Esophagus muscularis mucosa (tissue), 4 donors: ENCODE measurements at regions not wholly inside any gene's neighbourhood (a gene's known extent, or its start where the extent isn't known, plus 50 kb on each side); places are given as distances from the start of the nearest gene placed in this dataset.

ENCODE experiments used
- DNase-seq: peaks from one replicate; pipeline ENCODE4 v3.0.0-alpha.2; 2017; ENCODE audit errors: extremely low spot score
- H3K27ac ChIP-seq, 4 donors: fragments of 200-600 bp; sonication (generic); replicated peaks in 1 of 4; 1 replicate in 3 of 4; 2 replicates in 1 of 4; pipeline ENCODE4 v1.5.1; 2016 to 2019; ENCODE audit warnings: mild to moderate bottlenecking in 1 of 4
- H3K27me3 ChIP-seq, 4 donors: fragments of 200-600 bp; sonication (generic); one replicate each; pipeline versions ENCODE4 v1.5.1 to v1.6.0; 2016 to 2019
- H3K36me3 ChIP-seq, 4 donors: fragments of 200-600 bp; sonication (generic); one replicate each; pipeline ENCODE4 v1.5.1; 2016 to 2019
- H3K4me1 ChIP-seq, 4 donors: fragments of 200-600 bp; sonication (generic); one replicate each; pipeline ENCODE4 v1.5.1; 2016 to 2019
- H3K4me3 ChIP-seq, 4 donors: fragments of 200-600 bp; sonication (generic); 1 replicate in 2 of 4; 2 replicates in 2 of 4; pipeline ENCODE4 v1.5.1; 2016 to 2019; ENCODE audit warnings: mild to moderate bottlenecking in 4 of 4, moderate library complexity in 1 of 4
- H3K9me3 ChIP-seq, 4 donors: fragments of 200-600 bp; sonication (generic); 1 replicate in 3 of 4; 2 replicates in 1 of 4; pipeline ENCODE4 v1.5.1; 2016 to 2019
- CTCF ChIP-seq, 3 experiments: fragments of 200-600 bp in 2 of 3; fragments of 450-650 bp in 1 of 3; sonication (generic) in 2 of 3; IDR thresholded peaks; one replicate each; pipeline ENCODE4 v1.5.1; 2017 to 2019; ENCODE audit warnings: antibody characterized with exemption in 3 of 3, mild to moderate bottlenecking in 2 of 3, moderate library complexity in 1 of 3
- EP300 ChIP-seq: sonication (generic); formaldehyde crosslinking; IDR thresholded peaks from one replicate; pipeline ENCODE4 v1.6.1; 2017; ENCODE audit warnings: antibody characterized with exemption
- POLR2A ChIP-seq: fragments of 450-650 bp; IDR thresholded peaks from one replicate; pipeline ENCODE4 v1.6.1; 2017; ENCODE audit warnings: antibody characterized with exemption, moderate library complexity, mild to moderate bottlenecking, low read depth
- POLR2AphosphoS5 ChIP-seq, 2 donors: sonication (generic); formaldehyde crosslinking; IDR thresholded peaks; one replicate each; pipeline ENCODE4 v1.6.1; 2017; ENCODE audit warnings: antibody characterized with exemption in 2 of 2
- WGBS: methylation state at CpG from one replicate; pipeline ENCODE4 v1.1.5; 2018; 5-methylcytosine and 5-hydroxymethylcytosine counted together
- intact Hi-C: fragments of 100-400 bp; cut with DNase I; formaldehyde crosslinking; loops from one replicate; pipeline ENCODE4 v1.15.1; 2023

GRCh38 chr17:72282439-72283029, 161.7 kb downstream of the SOX9 start:
- Histone ChIP-seq H3K4me1 (no peaks in the 10 kb centered on the region), H3K27me3 (no peaks in the 10 kb centered on the region), H3K9me3 (no peaks in the 10 kb centered on the region), H3K36me3 (no peaks in the 10 kb centered on the region), H3K27ac (no peak overlapping the region), H3K4me3 (no peak overlapping the region)
- no peak for TF ChIP-seq CTCF (IDR thresholded peaks at IDR 0.05)
- no peak for TF ChIP-seq EP300
- TF ChIP-seq POLR2AphosphoS5 (IDR thresholded peaks at IDR 0.05), result no peak
- TF ChIP-seq POLR2A, result no peak
- intact Hi-C loops, result no loop called here
- DNase-seq, result no peak
- WGBS, result 62% methylated on average over 3 of the region's 3 CpGs

DNA sequence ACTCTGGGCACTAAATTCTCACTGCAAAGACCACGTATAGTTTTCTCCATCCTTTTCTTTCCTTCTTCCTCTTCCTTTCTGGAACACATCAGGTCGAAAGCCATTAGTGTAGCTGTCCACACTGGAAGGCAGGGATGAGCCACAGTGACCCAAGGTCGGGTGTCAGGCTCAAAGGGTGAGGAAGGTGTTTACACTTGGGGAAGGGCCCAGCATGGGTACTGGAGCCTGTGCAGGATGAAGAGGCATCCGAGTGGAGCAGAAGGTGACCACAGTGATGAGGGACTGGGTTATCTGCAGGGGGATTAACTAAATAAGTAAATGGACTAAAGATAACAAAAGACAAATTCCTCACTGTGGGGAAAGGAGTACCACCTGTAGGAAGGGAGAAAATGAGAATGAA, 164.0 kb downstream of the SOX9 start:
- TF ChIP-seq POLR2A (no peak), EP300 (no peak), POLR2AphosphoS5 (IDR thresholded peaks at IDR 0.05) (no peak), CTCF (IDR thresholded peaks at IDR 0.05) (no peak)

DNA sequence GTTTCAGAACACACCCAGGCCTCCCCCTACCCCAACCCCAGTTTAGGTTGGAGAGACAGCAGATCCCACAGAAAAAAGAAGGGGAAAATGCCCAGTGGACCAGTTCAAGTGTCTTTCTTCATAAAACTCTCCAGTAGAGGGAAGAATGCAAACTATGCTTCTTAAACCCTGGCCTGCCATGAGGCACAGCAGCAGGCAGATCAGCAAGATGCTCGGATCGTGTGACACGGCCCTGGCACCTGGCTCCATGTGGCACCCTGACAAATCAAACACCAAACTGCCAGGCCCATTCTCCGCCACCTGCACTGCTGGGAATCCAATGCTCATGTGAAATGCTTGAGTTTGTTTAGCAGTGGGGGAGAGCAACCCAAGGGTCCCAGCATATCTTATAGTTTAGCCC, 166.8 kb downstream of the SOX9 start:
- H3K4me3 ChIP-seq, result no peak overlapping the region
- TF ChIP-seq POLR2A (no peak), POLR2AphosphoS5 (IDR thresholded peaks at IDR 0.05) (no peak), CTCF (IDR thresholded peaks at IDR 0.05) (no peak), EP300 (no peak)
- no peak for DNase-seq
- H3K27ac ChIP-seq, result no peak overlapping the region
- intact Hi-C loops, result no loop called here
- H3K36me3 ChIP-seq, result no peaks in the 10 kb centered on the region
- H3K27me3 ChIP-seq, result no peaks in the 10 kb centered on the region
- 56% methylated on average over 3 of the region's 4 CpGs for WGBS
- H3K4me1 ChIP-seq, result no peaks in the 10 kb centered on the region
- H3K9me3 ChIP-seq, result no peaks in the 10 kb centered on the region

More for the DNA sequence above, 164.0 kb downstream of the SOX9 start:
- Histone ChIP-seq H3K36me3 (no peaks in the 10 kb centered on the region), H3K27ac (no peak overlapping the region), H3K4me3 (no peak overlapping the region), H3K9me3 (no peaks in the 10 kb centered on the region), H3K27me3 (no peaks in the 10 kb centered on the region), H3K4me1 (no peaks in the 10 kb centered on the region)
- DNase-seq, result no peak
- intact Hi-C loops, result no loop called here
- WGBS, result 40% methylated on average over 4 of the region's 4 CpGs

- 81% methylated on average over 3 of the region's 3 CpGs for WGBS
- H3K36me3 ChIP-seq, result no peaks in the 10 kb centered on the region
Observed at GRCh38 chr17:72294487-72294893, 173.7 kb downstream of the SOX9 start.

More at GRCh38 chr17:72294487-72294893, 173.7 kb downstream of the SOX9 start:
- Histone ChIP-seq H3K27ac (no peak overlapping the region), H3K4me1 (no peaks in the 10 kb centered on the region), H3K9me3 (no peaks in the 10 kb centered on the region), H3K27me3 (peaks cover 0 to 38% (median 0%) of the 10 kb centered on the region in 4 donors), H3K4me3 (no peak overlapping the region)
- TF ChIP-seq POLR2AphosphoS5 (IDR thresholded peaks at IDR 0.05) (no peak), CTCF (IDR thresholded peaks at IDR 0.05) (no peak), POLR2A (no peak), EP300 (no peak)
- intact Hi-C loops, result no loop called here
- DNase-seq, result no peak
